NCI-H1417 treated with DMSO at 0.1 percent for 48 hours (cell line): ENCODE measurements at regions not wholly inside any gene's neighbourhood (a gene's known extent, or its start where the extent isn't known, plus 50 kb on each side); places are given as distances from the start of the nearest gene placed in this dataset.
"Not testable (repeated sequence)": the region's sequence is repeated elsewhere in the genome, so short reads cannot be mapped to it uniquely, and the experiment has no call there.

Experiments
- DNase-seq: peaks from one replicate; lab custom pipeline; 2025; lab: John Stamatoyannopoulos, UW

- no peak for DNase-seq
Measured at GRCh38 chr5:118552731-118553360, 435.5 kb downstream of the DTWD2 start.

- no peak for DNase-seq
Measured at GRCh38 chr5:118552146-118552545, 436.2 kb downstream of the DTWD2 start.

- no peak for DNase-seq
Measured at GRCh38 chr5:118551716-118552115, 436.6 kb downstream of the DTWD2 start.

- no peak for DNase-seq
Measured at GRCh38 chr5:118551031-118551430, 437.3 kb downstream of the DTWD2 start.

GRCh38 chr5:118548761-118549720 is 439.3 kb downstream of the DTWD2 start:
- no peak for DNase-seq

GRCh38 chr5:118545470-118545869 is 442.9 kb downstream of the DTWD2 start:
- DNase-seq, result no peak

GRCh38 chr5:118544887-118545449 is 443.4 kb downstream of the DTWD2 start:
- DNase-seq, result no peak

GRCh38 chr5:118533923-118534322 is 454.4 kb downstream of the DTWD2 start:
- no peak for DNase-seq

- DNase-seq, result no peak
Measured at GRCh38 chr5:118533156-118533555, 455.2 kb downstream of the DTWD2 start.

- no peak for DNase-seq
Measured at GRCh38 chr5:118531276-118531675, 457.1 kb downstream of the DTWD2 start.

- DNase-seq, result no peak
Measured at GRCh38 chr5:118529361-118530144, 458.8 kb downstream of the DTWD2 start.

- no peak for DNase-seq
Measured at GRCh38 chr5:118522626-118523025, 465.7 kb downstream of the DTWD2 start.

GRCh38 chr5:118520771-118521415 is 467.5 kb downstream of the DTWD2 start:
- no peak for DNase-seq

GRCh38 chr5:118519466-118519865 is 468.9 kb downstream of the DTWD2 start:
- no peak for DNase-seq

GRCh38 chr5:118518720-118519119 is 469.6 kb downstream of the DTWD2 start:
- no peak for DNase-seq

GRCh38 chr5:118511846-118512245 is 476.5 kb downstream of the DTWD2 start:
- DNase-seq, result no peak

GRCh38 chr5:118506217-118506852 is 482.0 kb downstream of the DTWD2 start:
- no peak for DNase-seq

GRCh38 chr5:118502232-118502631 is 486.1 kb downstream of the DTWD2 start:
- not testable (repeated sequence) for DNase-seq

- no peak for DNase-seq
Measured at GRCh38 chr5:118491351-118491750, 497.0 kb downstream of the DTWD2 start.

- no peak for DNase-seq
Measured at GRCh38 chr5:118486647-118487225, 501.6 kb downstream of the DTWD2 start.

- no peak for DNase-seq
Measured at GRCh38 chr5:118479285-118479684, 509.1 kb downstream of the DTWD2 start.
